Right cardiac atrium (tissue), 5 donors: ENCODE measurements at regions not wholly inside any gene's neighbourhood (a gene's known extent, or its start where the extent isn't known, plus 50 kb on each side); places are given as distances from the start of the nearest gene placed in this dataset.
"Not testable (repeated sequence)": the region's sequence is repeated elsewhere in the genome, so short reads cannot be mapped to it uniquely, and the experiment has no call there.

Experiments used
- ATAC-seq, 2 donors: fragments of 200-7000 bp; cut with Tn5 transposase; one replicate each; pipeline versions ENCODE4 v1.8.0 to v1.9.1; 2020; ENCODE audit warnings: moderate library complexity in 2 of 2, mild to moderate bottlenecking in 1 of 2
- DNase-seq, 3 donors: peaks; one replicate each; pipeline ENCODE4 v3.0.0-alpha.2; 2020
- H3K27ac ChIP-seq: one replicate; pipeline ENCODE4 v1.5.1; 2013; ENCODE audit warnings: mild to moderate bottlenecking, low read length, control low read depth, moderate library complexity
- H3K27me3 ChIP-seq: one replicate; pipeline ENCODE4 v1.6.1; 2013; ENCODE audit not compliant: control insufficient read depth, insufficient read depth
- H3K4me1 ChIP-seq: one replicate; pipeline ENCODE4 v1.6.1; 2013; ENCODE audit warnings: low read length; ENCODE audit not compliant: control insufficient read depth, insufficient read depth
- H3K4me3 ChIP-seq: one replicate; pipeline ENCODE4 v1.5.1; 2013; ENCODE audit warnings: low read length, control low read depth
- H3K9me3 ChIP-seq: one replicate; pipeline ENCODE4 v1.6.1; 2013; ENCODE audit warnings: low read length; ENCODE audit not compliant: control insufficient read depth
- WGBS: extraction: QIAGEN DNeasy Blood & Tissue Kit; methylation state at CpG from one replicate; pipeline ENCODE4 v1.1.7; 2013; 5-methylcytosine and 5-hydroxymethylcytosine counted together
- intact Hi-C, 4 donors: fragments of 100-400 bp; cut with DNase I; formaldehyde crosslinking; loops; one replicate each; pipeline versions ENCODE4 v1.11.0 to v1.14.0; 2022 to 2023
- donor health status: healthy with polysubstance abuse.
- donor health status: DM: no; HTN: yes; CAD: no.
- donor health status: DM: no; HTN: no; CAD: no.
- donor health status: DM: no; HTN: yes; CAD: no; lungs with severe emphysema.
- donor health status: DM: yes; HTN: yes; CAD: no.

DNA sequence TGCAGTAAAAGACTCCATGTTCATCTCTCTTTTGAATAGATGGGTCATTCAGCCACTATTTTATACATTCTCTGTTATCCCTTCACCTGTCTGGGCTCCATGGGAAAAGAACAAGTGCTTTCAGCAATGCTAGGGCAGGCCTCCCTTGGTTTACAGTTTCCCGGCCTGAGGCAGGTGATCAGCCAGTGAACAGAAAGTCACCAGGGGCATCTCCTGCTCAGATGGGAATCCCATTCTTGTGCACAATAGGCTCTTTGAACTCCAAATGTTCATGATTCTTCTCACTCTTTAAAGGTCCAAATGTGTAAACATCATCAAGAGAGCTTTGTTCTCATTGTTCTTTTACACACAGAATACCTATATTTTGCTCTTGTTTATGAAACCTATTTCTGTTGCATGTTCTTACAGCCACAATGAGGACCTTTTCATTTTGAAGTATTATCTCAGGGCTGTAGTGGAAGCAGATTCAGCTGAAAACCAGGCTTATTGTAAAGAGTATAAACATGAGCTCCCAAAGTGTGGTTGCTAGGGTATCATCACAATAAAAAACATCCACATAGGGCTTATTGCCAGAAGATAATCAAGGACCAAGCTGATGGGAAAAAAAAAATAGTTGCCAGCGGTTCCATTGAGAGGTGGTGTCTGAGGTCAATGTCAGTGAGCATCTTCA is 267.1 kb upstream of the SGK1 start:
- 52% methylated on average over 2 of the region's 2 CpGs for WGBS
- intact Hi-C loops: no loop called here
- no peak for DNase-seq
- H3K27me3 ChIP-seq: no peaks in the 10 kb centered on the region
- no peak overlapping the region for H3K4me3 ChIP-seq
- no peaks in the 10 kb centered on the region for H3K4me1 ChIP-seq
- H3K9me3 ChIP-seq: no peaks in the 10 kb centered on the region
- peak; percentile 31 to 54 for ATAC-seq
- peak overlapping the region; percentile 12 for H3K27ac ChIP-seq

DNA sequence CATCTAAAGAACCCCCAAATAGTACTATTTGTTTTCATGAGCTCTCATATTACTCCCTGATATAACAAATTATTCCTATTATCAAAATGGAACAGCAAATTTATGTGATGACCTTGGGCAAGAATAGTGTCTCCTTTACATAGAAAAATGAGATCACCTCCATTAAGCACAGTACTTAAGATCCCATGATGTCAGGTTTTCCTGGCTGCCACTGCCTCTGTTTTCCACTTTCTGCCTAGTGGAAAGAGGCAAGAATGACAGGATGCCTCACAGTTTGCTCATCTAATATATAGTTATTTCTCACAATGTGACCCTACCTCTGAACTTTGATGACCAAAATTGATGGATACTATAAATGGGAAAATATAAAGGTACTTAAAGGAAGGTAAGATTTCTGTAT is 260.1 kb upstream of the SGK1 start:
- Histone ChIP-seq H3K27me3 (no peaks in the 10 kb centered on the region), H3K27ac (no peak overlapping the region), H3K9me3 (no peaks in the 10 kb centered on the region), H3K4me3 (no peak overlapping the region), H3K4me1 (no peaks in the 10 kb centered on the region)
- intact Hi-C loops: no loop called here
- no peak for DNase-seq
- ATAC-seq: no peak

DNA sequence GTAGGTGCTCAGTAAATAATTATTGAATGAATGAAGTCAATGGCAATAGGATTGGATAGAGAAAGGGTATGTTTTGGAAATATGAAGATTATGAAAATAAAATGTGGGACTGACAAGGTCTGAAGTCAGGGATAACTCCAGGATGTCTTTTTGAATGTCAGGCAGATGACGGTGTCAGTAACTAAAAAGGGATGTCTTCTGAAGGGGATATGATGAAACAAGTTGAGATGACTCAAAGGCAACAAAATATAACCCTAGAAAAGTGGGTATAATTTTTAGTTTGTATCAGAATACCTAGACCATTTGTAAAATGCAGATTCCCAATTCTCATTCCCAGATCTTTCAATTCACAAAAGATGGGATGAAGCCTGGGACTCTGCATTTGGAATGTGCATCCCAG is 257.3 kb upstream of the SGK1 start:
- ATAC-seq (no peak), DNase-seq (no peak)
- no peaks in the 10 kb centered on the region for H3K27me3 ChIP-seq
- H3K4me1 ChIP-seq: no peaks in the 10 kb centered on the region
- H3K27ac ChIP-seq: no peak overlapping the region
- H3K4me3 ChIP-seq: no peak overlapping the region
- intact Hi-C loops: no loop called here
- 43% methylated on average over 1 of the region's 1 CpG for WGBS
- H3K9me3 ChIP-seq: no peaks in the 10 kb centered on the region

DNA sequence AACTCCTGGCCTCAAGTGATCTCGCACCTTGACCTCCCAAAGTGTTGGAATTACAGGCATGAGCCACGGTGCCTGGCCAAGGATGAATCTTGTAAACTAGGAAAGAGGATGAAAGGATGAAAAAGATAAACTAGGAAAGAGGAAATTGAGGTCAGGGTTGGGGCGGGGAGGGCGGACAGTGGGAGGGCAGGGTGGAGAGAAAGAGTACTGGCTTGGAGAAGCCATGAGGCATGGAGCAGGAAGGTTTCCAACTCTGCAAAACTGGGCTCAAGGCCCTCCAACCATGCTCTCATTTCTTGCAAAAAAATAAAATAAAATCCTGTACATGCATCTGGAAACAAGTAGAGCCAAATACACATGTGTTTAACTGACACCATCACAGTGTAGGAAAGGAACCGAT is 256.6 kb upstream of the SGK1 start:
- Histone ChIP-seq H3K4me3 (no peak overlapping the region), H3K27me3 (no peaks in the 10 kb centered on the region), H3K9me3 (no peaks in the 10 kb centered on the region), H3K27ac (no peak overlapping the region), H3K4me1 (no peaks in the 10 kb centered on the region)
- intact Hi-C loops: no loop called here
- ATAC-seq (no peak), DNase-seq (no peak)
- WGBS: 80% methylated on average over 5 of the region's 5 CpGs

DNA sequence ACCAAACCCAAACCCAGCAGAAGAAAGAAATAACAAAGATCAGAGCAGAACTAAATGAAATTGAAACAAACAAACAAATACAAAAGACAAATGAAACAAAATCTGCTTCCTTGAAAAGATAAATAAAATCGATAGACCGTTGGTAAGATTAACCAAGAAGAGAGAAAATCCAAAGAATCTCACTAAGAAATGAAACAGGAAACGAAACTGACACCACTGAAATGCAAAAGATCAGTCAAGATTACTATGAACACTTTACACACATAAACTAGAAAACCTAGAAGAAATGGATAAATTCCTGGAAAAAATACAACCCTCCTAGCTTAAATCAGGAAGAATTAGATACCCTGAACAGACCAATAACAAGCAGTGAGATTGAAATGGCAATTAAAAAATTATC is 252.1 kb upstream of the SGK1 start:
- H3K27me3 ChIP-seq, ATAC-seq, H3K4me3 ChIP-seq, H3K27ac ChIP-seq, DNase-seq, intact Hi-C loops, H3K4me1 ChIP-seq, H3K9me3 ChIP-seq: not testable (repeated sequence)
- whole genome bisulfite sequencing: 87% methylated on average over 3 of the region's 3 CpGs

DNA sequence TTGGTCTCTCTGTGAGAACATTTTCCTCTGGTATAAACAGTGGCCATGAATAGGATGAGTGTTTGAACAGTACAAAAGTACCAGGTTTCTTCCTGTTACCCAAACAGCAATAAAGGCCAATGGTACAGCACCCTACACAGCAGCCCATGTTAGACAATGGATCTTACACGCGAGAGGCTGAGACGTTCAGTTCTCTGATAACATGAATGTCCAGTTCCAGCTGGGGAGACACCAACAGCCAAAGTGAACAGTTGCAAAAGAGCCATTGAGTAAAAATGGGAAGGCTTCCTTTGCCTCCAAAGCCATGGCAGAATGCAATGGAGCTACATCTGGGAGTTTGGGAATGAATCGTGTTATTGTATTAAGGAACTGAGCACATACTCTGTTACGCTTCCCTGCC is 246.8 kb upstream of the SGK1 start:
- Histone ChIP-seq H3K27ac (no peak overlapping the region), H3K4me3 (no peak overlapping the region), H3K9me3 (no peaks in the 10 kb centered on the region), H3K4me1 (no peaks in the 10 kb centered on the region), H3K27me3 (no peaks in the 10 kb centered on the region)
- intact Hi-C loops: no loop called here
- ATAC-seq: no peak
- 75% methylated on average over 5 of the region's 5 CpGs for WGBS
- no peak for DNase-seq

DNA sequence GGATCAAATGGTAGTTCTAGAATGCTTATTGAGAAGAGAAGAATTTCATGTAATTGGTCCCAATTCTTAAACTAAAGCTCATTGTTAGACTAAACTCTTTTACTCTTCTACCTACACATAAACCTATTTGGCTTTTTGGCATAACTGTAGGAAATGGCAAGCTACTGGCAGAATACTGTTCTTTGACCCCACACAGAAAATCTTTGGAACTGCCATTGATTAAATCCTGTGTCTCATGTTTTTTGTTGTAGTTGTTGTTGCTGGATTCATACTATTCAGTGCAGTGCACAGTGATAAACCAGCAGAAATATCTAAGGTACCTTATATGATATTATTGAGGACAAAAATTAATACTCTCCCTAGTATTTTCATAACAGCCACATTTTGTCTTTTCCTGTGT is 242.1 kb upstream of the SGK1 start:
- no peaks in the 10 kb centered on the region for H3K4me1 ChIP-seq
- DNase-seq (no peak), ATAC-seq (no peak)
- H3K27me3 ChIP-seq: no peaks in the 10 kb centered on the region
- H3K4me3 ChIP-seq: no peak overlapping the region
- H3K9me3 ChIP-seq: no peaks in the 10 kb centered on the region
- intact Hi-C loops: no loop called here
- H3K27ac ChIP-seq: no peak overlapping the region

DNA sequence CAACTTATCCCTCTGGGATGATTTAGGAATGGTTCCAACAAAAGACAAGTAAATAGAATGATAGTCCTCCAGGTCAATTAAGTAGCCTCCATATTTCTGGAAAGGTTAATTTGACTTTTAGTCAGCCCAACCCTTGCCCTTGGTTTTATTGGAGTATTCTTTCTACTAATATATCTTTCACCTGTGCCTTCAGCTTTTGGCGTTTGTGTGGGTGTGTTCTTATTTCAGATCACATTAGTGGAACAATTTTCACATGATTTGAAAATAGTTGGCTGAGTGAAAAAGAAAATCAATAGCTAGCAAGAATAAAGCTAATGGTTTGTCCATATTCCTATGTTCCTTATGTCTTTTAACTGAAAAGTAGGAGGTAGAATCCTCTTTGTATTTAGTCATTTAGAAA is 239.6 kb upstream of the SGK1 start:
- WGBS: 87% methylated on average over 1 of the region's 1 CpG
- intact Hi-C loops: no loop called here
- ATAC-seq: no peak

DNA sequence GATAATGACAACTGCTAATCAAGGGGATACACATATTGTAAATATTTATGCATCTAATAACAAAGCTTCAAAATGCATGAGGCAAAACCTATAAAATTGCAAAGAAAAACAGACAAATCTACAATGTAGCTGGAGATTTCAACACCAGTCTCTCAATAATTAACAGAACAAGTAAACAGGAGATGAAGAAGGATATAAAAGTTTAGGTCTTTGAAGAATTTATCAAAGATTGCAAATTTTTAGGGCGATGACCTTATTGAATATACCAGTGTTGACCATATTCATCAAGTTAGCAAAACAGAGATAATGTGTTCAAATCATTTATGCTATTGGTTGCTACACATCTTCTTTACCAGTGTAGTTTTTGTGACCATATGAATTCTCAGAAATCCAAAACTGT is 237.8 kb upstream of the SGK1 start:
- Histone ChIP-seq H3K27me3 (no peaks in the 10 kb centered on the region), H3K4me1 (no peaks in the 10 kb centered on the region), H3K4me3 (no peak overlapping the region), H3K27ac (no peak overlapping the region), H3K9me3 (no peaks in the 10 kb centered on the region)
- intact Hi-C loops: no loop called here
- no peak for DNase-seq
- 97% methylated on average over 1 of the region's 1 CpG for WGBS
- ATAC-seq: no peak

More for the DNA sequence above, 239.6 kb upstream of the SGK1 start:
- H3K27ac ChIP-seq: no peak overlapping the region
- H3K4me3 ChIP-seq: no peak overlapping the region
- no peaks in the 10 kb centered on the region for H3K9me3 ChIP-seq
- no peaks in the 10 kb centered on the region for H3K4me1 ChIP-seq
- H3K27me3 ChIP-seq: no peaks in the 10 kb centered on the region
- DNase-seq: no peak

DNA sequence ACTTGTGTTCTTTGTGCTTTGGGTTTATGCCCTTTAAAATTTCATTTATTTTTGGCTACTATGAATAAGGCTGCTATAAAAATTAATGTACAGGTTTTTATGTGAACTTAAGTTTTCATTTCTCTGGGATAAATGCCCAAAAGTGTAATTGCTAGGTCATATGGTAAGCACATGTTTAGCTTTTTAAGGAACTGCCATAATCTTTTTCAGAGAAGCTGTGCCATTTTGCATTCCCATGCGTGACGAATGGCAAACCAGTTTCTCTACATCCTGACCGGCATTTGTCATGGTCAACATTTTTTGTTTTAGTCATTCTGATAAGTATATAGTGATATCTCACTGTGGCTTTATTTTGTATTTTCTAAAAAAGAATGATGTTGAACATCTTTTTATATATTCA is 236.0 kb upstream of the SGK1 start:
- Histone ChIP-seq H3K27ac (no peak overlapping the region), H3K4me1 (no peaks in the 10 kb centered on the region), H3K9me3 (no peaks in the 10 kb centered on the region), H3K27me3 (no peaks in the 10 kb centered on the region), H3K4me3 (no peak overlapping the region)
- no peak for ATAC-seq
- intact Hi-C loops: no loop called here
- WGBS: 76% methylated on average over 3 of the region's 3 CpGs
- no peak for DNase-seq

DNA sequence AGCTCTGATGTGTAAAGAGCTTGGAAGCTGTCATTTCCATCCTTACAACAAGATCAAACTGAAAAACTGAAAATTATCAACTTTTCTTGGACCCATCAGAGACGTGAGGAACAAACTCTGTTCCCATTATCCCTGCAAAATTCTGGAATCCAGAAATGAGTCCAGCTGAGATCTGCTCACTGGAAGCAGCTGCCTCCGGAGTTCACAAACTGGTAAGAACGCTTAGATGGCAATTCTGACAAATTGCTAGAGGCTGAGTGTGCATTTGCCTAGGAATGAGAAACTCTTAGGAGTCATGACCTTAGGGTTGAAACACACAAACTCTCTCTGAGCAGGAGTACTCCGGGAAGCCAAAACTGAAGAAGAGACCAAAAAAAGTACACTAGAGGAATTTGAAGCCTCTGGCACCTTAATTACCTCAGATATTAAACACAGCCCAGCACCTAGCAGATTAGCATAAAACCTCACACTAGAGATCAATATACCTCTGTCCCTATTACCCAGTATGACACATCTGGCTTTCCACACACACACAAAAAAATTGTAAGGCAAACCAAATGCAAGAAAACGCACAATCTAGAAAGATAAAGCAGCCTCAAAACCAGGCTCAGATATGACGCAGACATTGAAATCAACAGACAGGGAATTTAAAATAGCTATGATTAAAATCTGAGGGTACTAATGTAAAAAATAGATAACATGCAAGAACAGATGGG is 233.5 kb upstream of the SGK1 start:
- H3K4me1 ChIP-seq: no peaks in the 10 kb centered on the region
- no peaks in the 10 kb centered on the region for H3K9me3 ChIP-seq
- DNase-seq: no peak
- ATAC-seq: no peak
- no peaks in the 10 kb centered on the region for H3K27me3 ChIP-seq
- WGBS: 51% methylated on average over 6 of the region's 6 CpGs
- intact Hi-C loops: no loop called here
- H3K4me3 ChIP-seq: no peak overlapping the region
- no peak overlapping the region for H3K27ac ChIP-seq

DNA sequence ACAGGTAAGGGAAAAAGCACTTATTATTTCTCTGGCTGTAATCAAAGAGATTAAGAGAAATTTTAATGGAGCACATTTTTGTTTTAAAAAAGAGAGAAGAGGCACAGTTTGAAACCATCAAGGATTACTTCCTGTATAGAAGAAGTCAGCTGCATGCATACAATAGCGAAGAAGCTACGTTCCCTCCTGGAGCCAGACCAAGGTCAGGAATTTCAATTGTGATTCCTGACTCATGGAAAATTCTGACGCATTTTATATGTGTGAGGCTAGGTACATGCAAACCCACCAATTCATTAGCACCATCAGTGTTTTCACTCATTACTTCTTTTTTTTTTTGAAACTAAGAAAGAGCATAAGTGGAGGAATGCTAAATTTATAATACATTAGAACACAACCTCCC is 232.7 kb upstream of the SGK1 start:
- no peak for DNase-seq
- H3K27ac ChIP-seq: no peak overlapping the region

More for the DNA sequence above, 232.7 kb upstream of the SGK1 start:
- no peaks in the 10 kb centered on the region for H3K9me3 ChIP-seq
- peak in 1 of 2 donors; percentile 55 for ATAC-seq
- H3K4me1 ChIP-seq: no peaks in the 10 kb centered on the region
- no peaks in the 10 kb centered on the region for H3K27me3 ChIP-seq
- 35% methylated on average over 3 of the region's 3 CpGs for WGBS
- no peak overlapping the region for H3K4me3 ChIP-seq
- intact Hi-C loops: no loop called here
